Liver (tissue), 3 donors: ENCODE measurements at regions not wholly inside any gene's neighbourhood (a gene's known extent, or its start where the extent isn't known, plus 50 kb on each side); places are given as distances from the start of the nearest gene placed in this dataset.

Source experiments
- CTCF ChIP-seq: fragments of 150-350 bp; IDR thresholded peaks from 2 replicates; pipeline ENCODE4 v1.5.1; 2017; ENCODE audit warnings: improper control_type of control experiment, low read depth, low read length; ENCODE audit not compliant: missing input control
- EGR1 ChIP-seq, 2 donors: IDR thresholded peaks; 2 replicates each; pipeline ENCODE4 v1.6.1; 2016 to 2018; ENCODE audit warnings: antibody characterized with exemption in 2 of 2, low read depth in 2 of 2
- FOXA1 ChIP-seq: IDR thresholded peaks from 2 replicates; pipeline ENCODE4 v1.6.1; 2016; ENCODE audit warnings: antibody characterized with exemption
- FOXA2 ChIP-seq: IDR thresholded peaks from 2 replicates; pipeline ENCODE4 v1.6.1; 2016; ENCODE audit warnings: antibody characterized with exemption
- GABPA ChIP-seq, 2 donors: IDR thresholded peaks in 1 of 2; conservative IDR thresholded peaks in 1 of 2; 2 replicates each; pipeline ENCODE4 v1.6.1; 2016; ENCODE audit warnings: antibody characterized with exemption in 2 of 2, mild to moderate bottlenecking in 1 of 2, moderate library complexity in 1 of 2
- JUND ChIP-seq, 2 donors: IDR thresholded peaks; 2 replicates each; pipeline ENCODE4 v1.6.1; 2016; ENCODE audit warnings: antibody characterized with exemption in 2 of 2
- MAX ChIP-seq: IDR thresholded peaks from 2 replicates; pipeline ENCODE4 v1.6.1; 2016; ENCODE audit warnings: antibody characterized with exemption
- SP1 ChIP-seq: IDR thresholded peaks from 2 replicates; pipeline ENCODE4 v1.6.1; 2018; ENCODE audit warnings: antibody characterized with exemption, mild to moderate bottlenecking
- ZBTB33 ChIP-seq: IDR thresholded peaks from 2 replicates; pipeline ENCODE4 v1.6.1; 2016; ENCODE audit warnings: antibody characterized with exemption
- donor health status: healthy.
- donor health status: healthy.

- TF ChIP-seq JUND (IDR thresholded peaks at IDR 0.05) = no peak
- TF ChIP-seq EGR1 (IDR thresholded peaks at IDR 0.05; ENCODE audit: low read depth in 2 of 2) = no peak
- no peak for TF ChIP-seq SP1
- TF ChIP-seq CTCF = no peak
- TF ChIP-seq MAX = no peak
- TF ChIP-seq FOXA2 = no peak
- TF ChIP-seq ZBTB33 = no peak
- TF ChIP-seq FOXA1 = no peak
- no peak for TF ChIP-seq GABPA (IDR thresholded peaks at IDR 0.05 in 1 of 2, conservative IDR thresholded peaks at IDR 0.05 in 1 of 2)
These were observed 365.4 kb upstream of the CAMK1G start for GRCh38 chr1:209218113-209218512.
